DOHH2 (cell line): ENCODE measurements at regions not wholly inside any gene's neighbourhood (a gene's known extent, or its start where the extent isn't known, plus 50 kb on each side); places are given as distances from the start of the nearest gene placed in this dataset.

Experiments used
- H3F3A ChIP-seq: fragments of 200-600 bp; sonication (generic), shearing (Covaris generic); 2 replicates; pipeline ENCODE4 v1.6.0; 2016; ENCODE audit warnings: antibody characterized with exemption, mild to moderate bottlenecking; ENCODE audit not compliant: control insufficient read depth, insufficient read depth
- H3K27ac ChIP-seq: fragments of 200-600 bp; sonication (generic); 2 replicates; pipeline ENCODE4 v1.5.1; 2014; ENCODE audit warnings: low read depth, mild to moderate bottlenecking, low read length, moderate library complexity
- H3K27me3 ChIP-seq: fragments of 200-600 bp; sonication (generic); 2 replicates; pipeline ENCODE4 v1.6.1; 2014; ENCODE audit warnings: mild to moderate bottlenecking, low read length, mixed read lengths; ENCODE audit not compliant: control insufficient read depth
- H3K36me3 ChIP-seq: fragments of 200-600 bp; sonication (generic); 2 replicates; pipeline ENCODE4 v1.6.1; 2014; ENCODE audit warnings: mild to moderate bottlenecking, low read length, moderate library complexity, mixed read lengths; ENCODE audit not compliant: control insufficient read depth
- H3K4me1 ChIP-seq: fragments of 200-600 bp; sonication (generic); 2 replicates; pipeline ENCODE4 v1.6.1; 2014; ENCODE audit warnings: mild to moderate bottlenecking, low read length, mixed read lengths; ENCODE audit not compliant: control insufficient read depth
- H3K4me2 ChIP-seq: fragments of 200-600 bp; sonication (generic); 2 replicates; pipeline ENCODE4 v1.6.0; 2014; ENCODE audit warnings: mild to moderate bottlenecking, low read length, moderate library complexity
- H3K4me3 ChIP-seq: fragments of 200-600 bp; sonication (generic); 2 replicates; pipeline ENCODE4 v1.5.1; 2014; ENCODE audit warnings: mild to moderate bottlenecking, low read length, mixed read lengths
- H3K79me2 ChIP-seq: fragments of 200-600 bp; sonication (generic); 2 replicates; pipeline ENCODE4 v1.6.1; 2014; ENCODE audit warnings: mild to moderate bottlenecking, low read length, mixed read lengths; ENCODE audit not compliant: control insufficient read depth
- H3K9me2 ChIP-seq: fragments of 200-600 bp; sonication (generic); replicated peaks from 2 replicates; pipeline ENCODE4 v1.6.1; 2014; ENCODE audit warnings: mild to moderate bottlenecking, low read length, mixed read lengths; ENCODE audit not compliant: control insufficient read depth
- H3K9me3 ChIP-seq: fragments of 200-600 bp; sonication (generic); 2 replicates; pipeline ENCODE4 v1.6.1; 2014; ENCODE audit warnings: antibody characterized with exemption, low read length, mixed read lengths; ENCODE audit not compliant: control insufficient read depth, insufficient read depth
- H4K20me1 ChIP-seq: fragments of 200-600 bp; sonication (generic); 2 replicates; pipeline ENCODE4 v1.6.0; 2014; ENCODE audit warnings: low read depth, mild to moderate bottlenecking, antibody characterized with exemption, low read length, moderate library complexity; ENCODE audit not compliant: control insufficient read depth, insufficient read depth
- EZH2phosphoT487 ChIP-seq: fragments of 200-600 bp; sonication (generic); IDR thresholded peaks from 2 replicates; pipeline ENCODE4 v1.6.1; 2017; ENCODE audit warnings: borderline replicate concordance, mild to moderate bottlenecking, antibody characterized with exemption, low read length, moderate library complexity, mixed read lengths
- TF ChIP-seq, protein P1 (sequence below): fragments of 200-600 bp; sonication (generic); IDR thresholded peaks from one replicate; pipeline ENCODE4 v1.5.1; 2014; ENCODE audit warnings: antibody characterized with exemption, mild to moderate bottlenecking, low read depth, low read length; ENCODE audit not compliant: poor library complexity, severe bottlenecking

DNA sequence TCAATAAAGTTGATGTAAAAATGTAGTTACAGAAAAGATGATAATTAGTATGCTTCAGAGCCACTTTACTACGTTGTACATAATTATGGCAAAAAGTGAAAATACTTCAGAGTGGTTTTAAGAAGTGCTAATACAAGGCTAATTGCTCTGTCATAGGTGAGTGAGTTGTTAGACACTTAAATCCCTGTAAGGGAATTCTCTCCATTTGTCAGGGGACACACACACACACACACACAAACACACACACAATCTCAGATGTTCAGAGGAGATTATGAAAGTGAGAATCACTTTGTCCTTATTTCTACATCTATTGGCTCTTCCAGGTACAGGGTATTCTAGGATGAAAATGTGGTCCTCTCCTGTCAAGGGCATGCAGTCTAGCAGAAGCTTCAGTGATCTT is 208.3 kb upstream of the PELI2 start:
- Histone ChIP-seq H3K4me2 (no peak overlapping the region), H3K4me3 (no peak overlapping the region), H4K20me1 (no peaks in the 10 kb centered on the region), H3K27ac (no peak overlapping the region), H3K36me3 (no peaks in the 10 kb centered on the region), H3K4me1 (no peaks in the 10 kb centered on the region), H3K27me3 (no peaks in the 10 kb centered on the region), H3K79me2 (no peaks in the 10 kb centered on the region), H3F3A (no peaks in the 10 kb centered on the region), H3K9me3 (no peaks in the 10 kb centered on the region), H3K9me2 (no peaks in the 10 kb centered on the region)
- TF ChIP-seq, protein P1, sequence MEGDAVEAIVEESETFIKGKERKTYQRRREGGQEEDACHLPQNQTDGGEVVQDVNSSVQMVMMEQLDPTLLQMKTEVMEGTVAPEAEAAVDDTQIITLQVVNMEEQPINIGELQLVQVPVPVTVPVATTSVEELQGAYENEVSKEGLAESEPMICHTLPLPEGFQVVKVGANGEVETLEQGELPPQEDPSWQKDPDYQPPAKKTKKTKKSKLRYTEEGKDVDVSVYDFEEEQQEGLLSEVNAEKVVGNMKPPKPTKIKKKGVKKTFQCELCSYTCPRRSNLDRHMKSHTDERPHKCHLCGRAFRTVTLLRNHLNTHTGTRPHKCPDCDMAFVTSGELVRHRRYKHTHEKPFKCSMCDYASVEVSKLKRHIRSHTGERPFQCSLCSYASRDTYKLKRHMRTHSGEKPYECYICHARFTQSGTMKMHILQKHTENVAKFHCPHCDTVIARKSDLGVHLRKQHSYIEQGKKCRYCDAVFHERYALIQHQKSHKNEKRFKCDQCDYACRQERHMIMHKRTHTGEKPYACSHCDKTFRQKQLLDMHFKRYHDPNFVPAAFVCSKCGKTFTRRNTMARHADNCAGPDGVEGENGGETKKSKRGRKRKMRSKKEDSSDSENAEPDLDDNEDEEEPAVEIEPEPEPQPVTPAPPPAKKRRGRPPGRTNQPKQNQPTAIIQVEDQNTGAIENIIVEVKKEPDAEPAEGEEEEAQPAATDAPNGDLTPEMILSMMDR: no peak
- TF ChIP-seq EZH2phosphoT487: no peak

DNA sequence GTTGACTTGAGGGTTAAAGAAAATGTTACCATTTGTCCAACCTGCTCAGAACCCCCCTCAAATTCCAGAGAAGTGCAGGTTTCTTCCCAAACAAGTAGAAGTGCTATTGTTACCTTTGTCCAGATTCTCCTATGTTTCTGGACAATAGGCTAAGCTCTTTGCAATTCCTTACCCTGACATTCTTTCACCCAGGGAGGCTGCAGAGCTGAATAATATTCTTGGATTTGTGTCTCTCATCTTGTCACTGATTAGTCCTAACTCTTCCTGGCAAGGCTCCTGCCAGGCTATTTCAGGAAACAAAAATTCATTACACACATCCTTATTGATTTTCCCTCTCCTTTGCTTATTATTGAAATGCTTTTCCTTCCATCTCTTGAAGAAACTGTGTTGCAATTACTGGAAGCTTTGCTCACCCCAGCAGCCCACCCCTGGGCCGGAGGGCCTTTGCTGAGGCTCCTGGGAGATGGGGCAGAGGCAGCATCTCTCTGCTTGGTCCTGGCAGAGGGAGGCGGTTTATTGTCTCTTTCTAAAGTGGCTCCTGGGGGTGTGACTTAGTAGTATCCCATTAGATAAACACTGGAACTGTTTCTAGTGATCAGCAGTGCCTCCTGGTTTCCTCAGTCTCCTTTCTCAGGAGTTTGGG is 207.5 kb upstream of the PELI2 start:
- Histone ChIP-seq H3K4me2 (no peak overlapping the region), H3K9me2 (no peaks in the 10 kb centered on the region), H4K20me1 (no peaks in the 10 kb centered on the region), H3F3A (no peaks in the 10 kb centered on the region), H3K4me3 (no peak overlapping the region), H3K36me3 (no peaks in the 10 kb centered on the region), H3K79me2 (no peaks in the 10 kb centered on the region), H3K4me1 (no peaks in the 10 kb centered on the region), H3K27me3 (no peaks in the 10 kb centered on the region), H3K27ac (no peak overlapping the region), H3K9me3 (no peaks in the 10 kb centered on the region)
- no peak for TF ChIP-seq EZH2phosphoT487
- TF ChIP-seq, protein P1: no peak

DNA sequence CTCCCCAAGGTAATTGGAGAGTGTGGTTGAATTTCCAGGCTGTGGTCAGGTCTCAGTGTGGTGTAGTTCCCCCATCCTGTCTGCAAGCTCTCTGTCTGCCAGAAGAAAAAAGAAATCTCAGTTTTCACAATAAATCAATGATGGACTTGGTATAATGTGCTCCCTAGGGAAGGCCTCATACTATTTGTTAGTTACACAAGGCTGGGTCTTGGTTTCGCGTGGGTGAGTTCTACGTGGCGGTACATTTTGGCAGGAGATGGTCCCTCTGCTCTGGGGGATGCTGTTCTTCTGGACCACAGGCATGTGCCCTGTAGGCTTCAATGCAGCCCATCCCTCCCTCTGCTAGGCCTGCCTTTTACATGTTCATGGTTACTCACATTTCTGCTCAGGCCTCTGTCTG is 206.4 kb upstream of the PELI2 start:
- no peak overlapping the region for H3K27ac ChIP-seq
- H3F3A ChIP-seq: no peaks in the 10 kb centered on the region
- H3K4me2 ChIP-seq: no peak overlapping the region
- H4K20me1 ChIP-seq: no peaks in the 10 kb centered on the region
- TF ChIP-seq, protein P1: no peak
- no peak for TF ChIP-seq EZH2phosphoT487
- no peak overlapping the region for H3K4me3 ChIP-seq
- H3K27me3 ChIP-seq: no peaks in the 10 kb centered on the region
- no peaks in the 10 kb centered on the region for H3K4me1 ChIP-seq
- H3K9me2 ChIP-seq: no peaks in the 10 kb centered on the region
- H3K36me3 ChIP-seq: no peaks in the 10 kb centered on the region
- H3K9me3 ChIP-seq: no peaks in the 10 kb centered on the region
- no peaks in the 10 kb centered on the region for H3K79me2 ChIP-seq
